ENCODE measurements at regions not wholly inside any gene's neighbourhood (a gene's known extent, or its start where the extent isn't known, plus 50 kb on each side); places are given as distances from the start of the nearest gene placed in this dataset.

- Histone ChIP-seq H3K4me2 (ENCODE audit: low read length) (no peak overlapping the region), H3K4me3 (ENCODE audit: low read depth, low read length) (no peak overlapping the region), H2AFZ (no peak overlapping the region), H3K4me1 (no peaks in the 10 kb centered on the region), H3K27me3 (ENCODE audit: control insufficient read depth, insufficient read depth, low read length) (no peaks in the 10 kb centered on the region), H3K9ac (no peak overlapping the region), H3K9me3 (ENCODE audit: control insufficient read depth, low read length) (no peaks in the 10 kb centered on the region), H3K27ac (no peak overlapping the region), H3K36me3 (ENCODE audit: control insufficient read depth, insufficient read depth, low read length) (no peaks in the 10 kb centered on the region), H3K79me2 (no peaks in the 10 kb centered on the region)
- TF ChIP-seq, protein P1, sequence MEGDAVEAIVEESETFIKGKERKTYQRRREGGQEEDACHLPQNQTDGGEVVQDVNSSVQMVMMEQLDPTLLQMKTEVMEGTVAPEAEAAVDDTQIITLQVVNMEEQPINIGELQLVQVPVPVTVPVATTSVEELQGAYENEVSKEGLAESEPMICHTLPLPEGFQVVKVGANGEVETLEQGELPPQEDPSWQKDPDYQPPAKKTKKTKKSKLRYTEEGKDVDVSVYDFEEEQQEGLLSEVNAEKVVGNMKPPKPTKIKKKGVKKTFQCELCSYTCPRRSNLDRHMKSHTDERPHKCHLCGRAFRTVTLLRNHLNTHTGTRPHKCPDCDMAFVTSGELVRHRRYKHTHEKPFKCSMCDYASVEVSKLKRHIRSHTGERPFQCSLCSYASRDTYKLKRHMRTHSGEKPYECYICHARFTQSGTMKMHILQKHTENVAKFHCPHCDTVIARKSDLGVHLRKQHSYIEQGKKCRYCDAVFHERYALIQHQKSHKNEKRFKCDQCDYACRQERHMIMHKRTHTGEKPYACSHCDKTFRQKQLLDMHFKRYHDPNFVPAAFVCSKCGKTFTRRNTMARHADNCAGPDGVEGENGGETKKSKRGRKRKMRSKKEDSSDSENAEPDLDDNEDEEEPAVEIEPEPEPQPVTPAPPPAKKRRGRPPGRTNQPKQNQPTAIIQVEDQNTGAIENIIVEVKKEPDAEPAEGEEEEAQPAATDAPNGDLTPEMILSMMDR (IDR thresholded peaks at IDR 0.05) = no peak
Observed at GRCh38 chr15:79721256-79721655, 175.6 kb downstream of the MTHFS start.

DNA sequence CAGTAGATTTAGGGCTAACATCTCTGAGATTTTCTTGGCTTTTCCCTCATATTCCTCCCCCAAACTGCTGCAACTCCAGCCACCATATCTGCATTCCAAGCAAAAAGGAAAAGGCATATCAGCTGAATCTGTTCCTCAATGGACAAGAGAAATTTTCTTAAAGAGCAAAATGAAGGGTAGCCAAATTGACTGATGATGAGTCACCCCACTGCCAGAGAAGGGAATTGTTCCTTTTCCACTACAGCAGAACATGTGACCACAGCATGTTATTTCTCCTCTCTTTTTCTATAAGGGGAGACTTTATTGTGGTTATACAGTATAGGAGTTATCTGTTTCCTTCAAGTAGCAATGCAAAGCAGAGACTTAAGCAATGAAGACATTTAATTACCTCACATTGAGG, 172.5 kb downstream of the MTHFS start:
- Histone ChIP-seq H3K4me3 (ENCODE audit: low read depth, low read length) (no peak overlapping the region), H3K27ac (no peak overlapping the region), H2AFZ (no peak overlapping the region), H3K4me2 (ENCODE audit: low read length) (no peak overlapping the region), H3K9ac (no peak overlapping the region), H3K79me2 (no peaks in the 10 kb centered on the region), H3K36me3 (ENCODE audit: control insufficient read depth, insufficient read depth, low read length) (no peaks in the 10 kb centered on the region), H3K4me1 (no peaks in the 10 kb centered on the region), H3K9me3 (ENCODE audit: control insufficient read depth, low read length) (no peaks in the 10 kb centered on the region), H3K27me3 (ENCODE audit: control insufficient read depth, insufficient read depth, low read length) (no peaks in the 10 kb centered on the region)
- TF ChIP-seq, protein P1 (IDR thresholded peaks at IDR 0.05) = no peak

DNA sequence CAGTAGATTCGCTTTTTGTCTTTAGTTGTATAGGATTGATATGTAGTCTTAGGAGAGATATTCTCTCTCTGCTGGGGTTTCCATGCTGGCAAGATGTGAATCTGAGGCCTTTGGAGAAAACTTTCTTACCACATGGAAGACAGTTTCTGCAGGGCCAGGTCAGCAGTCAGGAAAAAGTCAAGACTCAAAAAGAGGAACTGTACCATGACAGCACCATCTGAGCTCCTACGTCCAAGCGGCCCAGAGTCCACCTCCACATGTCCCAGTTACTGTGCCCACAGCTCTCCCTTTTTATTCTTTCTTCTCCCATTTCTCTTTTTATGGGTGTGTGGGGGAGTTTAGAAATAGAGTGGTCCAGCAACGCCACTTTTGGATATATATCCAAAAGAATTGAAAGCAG, 172.0 kb downstream of the MTHFS start:
- TF ChIP-seq, protein P1 (IDR thresholded peaks at IDR 0.05) = no peak
- H3K79me2 ChIP-seq = no peaks in the 10 kb centered on the region
- H3K36me3 ChIP-seq (ENCODE audit: control insufficient read depth, insufficient read depth, low read length) = no peaks in the 10 kb centered on the region
- H3K27me3 ChIP-seq (ENCODE audit: control insufficient read depth, insufficient read depth, low read length) = no peaks in the 10 kb centered on the region
- H3K9ac ChIP-seq = no peak overlapping the region
- H3K27ac ChIP-seq = no peak overlapping the region
- no peaks in the 10 kb centered on the region for H3K9me3 ChIP-seq (ENCODE audit: control insufficient read depth, low read length)
- H2AFZ ChIP-seq = no peak overlapping the region
- H3K4me3 ChIP-seq (ENCODE audit: low read depth, low read length) = no peak overlapping the region
- H3K4me2 ChIP-seq (ENCODE audit: low read length) = no peak overlapping the region
- H3K4me1 ChIP-seq = no peaks in the 10 kb centered on the region

DNA sequence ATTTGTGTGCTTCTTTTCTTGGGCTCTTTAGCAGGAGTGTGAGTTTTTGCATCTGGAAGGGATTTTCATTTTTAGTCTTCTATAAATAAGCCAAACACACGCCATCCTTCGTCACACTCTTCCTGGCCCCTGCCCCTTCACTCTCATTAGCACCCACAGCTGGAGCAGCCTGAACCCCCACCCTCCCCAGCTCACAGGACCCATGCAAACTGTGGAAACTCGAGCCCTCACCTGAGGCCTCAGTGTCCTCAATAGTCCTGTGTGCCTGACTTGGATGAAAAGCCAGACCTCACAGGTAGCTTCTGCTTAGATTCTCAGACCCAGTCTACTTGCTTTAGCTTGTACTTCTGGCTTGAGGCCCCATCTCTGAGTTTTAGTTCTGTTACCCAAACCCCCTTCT, 167.9 kb downstream of the MTHFS start:
- H3K9me3 ChIP-seq (ENCODE audit: control insufficient read depth, low read length) = no peaks in the 10 kb centered on the region
- H3K27me3 ChIP-seq (ENCODE audit: control insufficient read depth, insufficient read depth, low read length) = no peaks in the 10 kb centered on the region
- no peaks in the 10 kb centered on the region for H3K36me3 ChIP-seq (ENCODE audit: control insufficient read depth, insufficient read depth, low read length)
- no peak overlapping the region for H3K4me3 ChIP-seq (ENCODE audit: low read depth, low read length)
- no peaks in the 10 kb centered on the region for H3K79me2 ChIP-seq
- H3K4me2 ChIP-seq (ENCODE audit: low read length) = no peak overlapping the region
- TF ChIP-seq, protein P1 (IDR thresholded peaks at IDR 0.05) = no peak
- no peaks in the 10 kb centered on the region for H3K4me1 ChIP-seq
- H3K27ac ChIP-seq = no peak overlapping the region
- no peak overlapping the region for H3K9ac ChIP-seq
- H2AFZ ChIP-seq = no peak overlapping the region

- no peaks in the 10 kb centered on the region for H3K36me3 ChIP-seq (ENCODE audit: control insufficient read depth, insufficient read depth, low read length)
- no peaks in the 10 kb centered on the region for H3K27me3 ChIP-seq (ENCODE audit: control insufficient read depth, insufficient read depth, low read length)
- H2AFZ ChIP-seq = no peak overlapping the region
- H3K9me3 ChIP-seq (ENCODE audit: control insufficient read depth, low read length) = no peaks in the 10 kb centered on the region
- no peak overlapping the region for H3K4me2 ChIP-seq (ENCODE audit: low read length)
- TF ChIP-seq, protein P1 (IDR thresholded peaks at IDR 0.05) = no peak
- no peak overlapping the region for H3K9ac ChIP-seq
- H3K79me2 ChIP-seq = no peaks in the 10 kb centered on the region
- no peak overlapping the region for H3K4me3 ChIP-seq (ENCODE audit: low read depth, low read length)
- no peaks in the 10 kb centered on the region for H3K4me1 ChIP-seq
- H3K27ac ChIP-seq = no peak overlapping the region
Observed at GRCh38 chr15:79736435-79737000, 160.3 kb downstream of the MTHFS start.

Measured in parathyroid adenoma (tissue), 2 donors.